K562 (cell line): ENCODE measurements at regions not wholly inside any gene's neighbourhood (a gene's known extent, or its start where the extent isn't known, plus 50 kb on each side); places are given as distances from the start of the nearest gene placed in this dataset.

Experiments used
- ATAC-seq: fragments of 200-7000 bp; cut with Tn5 transposase; 3 replicates; pipeline ENCODE4 v1.9.1; 2020; ENCODE audit warnings: moderate library complexity
- BruUV-seq: library from RNA; stranded (reverse); fragments of 400-500 nt; replicated peaks from 2 replicates; lab custom pipeline; 2021; lab: Mats Ljungman, UMichigan
- CTCF ChIA-PET: fragments of 300-600 bp; formaldehyde crosslinking; extraction: SDS; loops from one replicate; lab custom pipeline; 2021; ENCODE audit warnings: low intra/inter-chr PET ratio; lab: Yijun Ruan, JAX
- POLR2A ChIA-PET: fragments of 300-600, 350-650 bp; sonication (Branson Sonifier 250); formaldehyde crosslinking; extraction: SDS; loops from one replicate; lab custom pipeline; 2021; ENCODE audit warnings: antibody characterized with exemption, inconsistent platforms; lab: Yijun Ruan, JAX
- DNase-seq, 4 experiments: peaks; one replicate each; pipeline versions ENCODE4 v3.0.0 to v3.0.0-alpha.2; 2011 to 2018; ENCODE audit warnings: low spot score in 3 of 4, mixed read lengths in 3 of 4; ENCODE audit errors: extremely low read depth in 1 of 4
- FAIRE-seq: peaks from 2 replicates; lab custom pipeline; 2011; peaks lifted over from hg19 to GRCh38; lab: Jason Lieb, UNC
- H2AFZ ChIP-seq: 2 replicates; pipeline ENCODE4 v1.6.0; 2011; ENCODE audit warnings: low read depth, low read length, control low read depth, inconsistent platforms
- H3K27ac ChIP-seq: fragments of 200-600 bp; 3 replicates; pipeline ENCODE4 v1.8.0; 2011; ENCODE audit warnings: low read depth, mild to moderate bottlenecking, control low read depth, inconsistent platforms, low read length, moderate library complexity, mixed read lengths; ENCODE audit errors: extremely low read depth
- H3K27me3 ChIP-seq, 2 experiments: fragments of 300-600 bp in 1 of 2; 2 replicates in 1 of 2; 3 replicates in 1 of 2; pipeline versions ENCODE4 v1.6.0 to v1.8.0; 2011; ENCODE audit warnings: inconsistent platforms in 2 of 2, low read length in 2 of 2, mild to moderate bottlenecking in 1 of 2, mixed read lengths in 1 of 2, moderate library complexity in 1 of 2; ENCODE audit not compliant: control insufficient read depth in 2 of 2, insufficient read depth in 2 of 2
- H3K36me3 ChIP-seq: fragments of 300-600 bp; 3 replicates; pipeline ENCODE4 v1.8.0; 2011; ENCODE audit warnings: mild to moderate bottlenecking, low read length, inconsistent platforms; ENCODE audit not compliant: control insufficient read depth, insufficient read depth
- H3K4me1 ChIP-seq, 2 experiments: fragments of 200-600 bp in 1 of 2; replicated peaks in 1 of 2; 2 replicates in 1 of 2; 3 replicates in 1 of 2; pipeline versions ENCODE4 v1.5.1 to v1.8.0; 2011; ENCODE audit warnings: inconsistent platforms in 2 of 2, low read length in 2 of 2, mild to moderate bottlenecking in 1 of 2, mixed read lengths in 1 of 2, moderate library complexity in 1 of 2; ENCODE audit not compliant: control insufficient read depth in 2 of 2, insufficient read depth in 2 of 2
- H3K4me2 ChIP-seq: 2 replicates; pipeline ENCODE4 v1.6.1; 2011; ENCODE audit warnings: low read length, control low read depth, inconsistent platforms, mixed read lengths; ENCODE audit not compliant: insufficient read depth
- H3K4me3 ChIP-seq: fragments of 200-600 bp; sonication (generic), shearing (Covaris generic); 2 replicates; pipeline ENCODE4 v1.5.1; 2016; ENCODE audit warnings: control low read depth, inconsistent platforms
- H3K79me2 ChIP-seq: fragments of 200-600 bp; 3 replicates; pipeline ENCODE4 v1.8.0; 2011; ENCODE audit warnings: low read length, inconsistent platforms; ENCODE audit not compliant: control insufficient read depth, insufficient read depth
- H3K9ac ChIP-seq, 2 experiments: 2 replicates each; pipeline versions ENCODE4 v1.6.0 to v1.6.1; 2011; ENCODE audit warnings: low read depth in 2 of 2, low read length in 2 of 2, control low read depth in 1 of 2, inconsistent platforms in 1 of 2, mild to moderate bottlenecking in 1 of 2, mixed read lengths in 1 of 2; ENCODE audit not compliant: insufficient read depth in 1 of 2
- H3K9me1 ChIP-seq: one replicate; pipeline ENCODE4 v1.6.0; 2011; ENCODE audit warnings: inconsistent platforms, mild to moderate bottlenecking, low read length, moderate library complexity; ENCODE audit not compliant: control insufficient read depth, insufficient read depth
- H3K9me3 ChIP-seq: replicated peaks from 2 replicates; pipeline ENCODE4 v1.5.1; 2011; ENCODE audit warnings: low read depth, low read length, inconsistent platforms; ENCODE audit not compliant: control insufficient read depth, insufficient read depth
- H4K20me1 ChIP-seq: replicated peaks from 2 replicates; pipeline ENCODE4 v1.6.1; 2011; ENCODE audit warnings: low read length, inconsistent platforms, mixed read lengths; ENCODE audit not compliant: control insufficient read depth, insufficient read depth
- CTBP1 ChIP-seq: fragments of 450-650 bp; IDR thresholded peaks from 2 replicates; pipeline ENCODE4 v1.6.1; 2016; ENCODE audit warnings: borderline replicate concordance
- EGR1 ChIP-seq: fragments of 450-650 bp; conservative IDR thresholded peaks from 2 replicates; pipeline ENCODE4 v1.6.1; 2017; ENCODE audit warnings: mild to moderate bottlenecking
- FOXK2 ChIP-seq, 2 experiments: fragments of 450-650 bp; IDR thresholded peaks in 1 of 2; conservative IDR thresholded peaks in 1 of 2; 2 replicates each; pipeline ENCODE4 v1.6.1; 2016; ENCODE audit warnings: low read depth in 2 of 2, mild to moderate bottlenecking in 1 of 2
- HDAC1 ChIP-seq, 2 experiments: fragments of 450-650 bp; IDR thresholded peaks; 2 replicates each; pipeline ENCODE4 v1.6.1; 2016 to 2017; ENCODE audit warnings: inconsistent platforms in 1 of 2, mild to moderate bottlenecking in 1 of 2, moderate library complexity in 1 of 2
- HNRNPLL ChIP-seq: fragments of 200-400 bp; formaldehyde crosslinking; IDR thresholded peaks from 2 replicates; pipeline ENCODE4 v1.6.1; 2017; ENCODE audit warnings: low read length, low read depth, mild to moderate bottlenecking; ENCODE audit not compliant: poor library complexity, severe bottlenecking
- JUND ChIP-seq, 2 experiments: IDR thresholded peaks; 2 replicates in 1 of 2; 3 replicates in 1 of 2; pipeline ENCODE4 v1.6.1; 2011; ENCODE audit warnings: borderline replicate concordance in 2 of 2, low read depth in 2 of 2, low read length in 2 of 2, improper control_type of control experiment in 1 of 2, missing biosample characterization in 1 of 2, missing genetic modification characterization in 1 of 2, missing genetic modification reagents in 1 of 2
- LARP7 ChIP-seq: fragments of 450-650 bp; IDR thresholded peaks from 2 replicates; pipeline ENCODE4 v1.6.1; 2016
- MAZ ChIP-seq, 2 experiments: fragments of 450-650 bp in 1 of 2; sonication (generic) in 1 of 2; formaldehyde crosslinking; IDR thresholded peaks in 1 of 2; conservative IDR thresholded peaks in 1 of 2; 2 replicates each; pipeline versions ENCODE4 v1.4.0 to v1.5.0; 2020; ENCODE audit warnings: mild to moderate bottlenecking in 1 of 2, missing genetic modification reagents in 1 of 2
- PHB2 ChIP-seq: fragments of 450-650 bp; IDR thresholded peaks from 2 replicates; pipeline ENCODE4 v1.6.1; 2017; ENCODE audit warnings: low read depth
- PHF21A ChIP-seq: fragments of 450-650 bp; IDR thresholded peaks from 2 replicates; pipeline ENCODE4 v1.6.1; 2017; ENCODE audit warnings: low read depth, borderline replicate concordance
- RAD21 ChIP-seq, 2 experiments: fragments of 250-450 bp in 1 of 2; fragments of 450-650 bp in 1 of 2; sonication (Bioruptor Pico) in 1 of 2; formaldehyde crosslinking in 1 of 2; IDR thresholded peaks in 1 of 2; conservative IDR thresholded peaks in 1 of 2; 2 replicates each; pipeline versions ENCODE4 v1.4.0 to v1.8.0; 2020 to 2022; ENCODE audit warnings: mild to moderate bottlenecking in 2 of 2, moderate library complexity in 1 of 2
- RCOR1 ChIP-seq, 2 experiments: IDR thresholded peaks; 2 replicates each; pipeline ENCODE4 v1.6.1; 2012; ENCODE audit warnings: low read depth in 2 of 2, low read length in 2 of 2, borderline replicate concordance in 1 of 2, improper control_type of control experiment in 1 of 2
- SETDB1 ChIP-seq: IDR thresholded peaks from one replicate; pipeline ENCODE4 v1.6.1; 2012; ENCODE audit warnings: low read length, control low read depth, inconsistent platforms
- ZNF282 ChIP-seq: sonication (generic); formaldehyde crosslinking; IDR thresholded peaks from 2 replicates; pipeline ENCODE4 v1.8.1; 2023; ENCODE audit warnings: missing genetic modification reagents
- ZNF507 ChIP-seq: conservative IDR thresholded peaks from 2 replicates; pipeline ENCODE4 v1.6.1; 2017; ENCODE audit warnings: missing genetic modification characterization, missing compliant biosample characterization
- ZNF561 ChIP-seq: fragments of 450-650 bp; formaldehyde crosslinking; conservative IDR thresholded peaks from 2 replicates; pipeline ENCODE4 v1.4.0; 2020; ENCODE audit warnings: mild to moderate bottlenecking, moderate library complexity
- WGBS: fragments of 100-300 bp; shearing (Covaris generic); methylation state at CpG from one replicate; pipeline ENCODE4 v1.1.6; 2016; ENCODE audit warnings: low coverage, mixed read lengths; ENCODE audit not compliant: insufficient coverage; ENCODE audit errors: missing lambda C conversion rate; 5-methylcytosine and 5-hydroxymethylcytosine counted together
- in situ Hi-C: fragments of 300-500 bp; cut with MboI; formaldehyde crosslinking; loops from 4 replicates; pipeline ENCODE4 v1.15.0; 2018; ENCODE audit warnings: inconsistent platforms, mixed read lengths
- intact Hi-C: fragments of 100-400 bp; cut with micrococcal nuclease; formaldehyde crosslinking; loops from 2 replicates; pipeline ENCODE4 v1.14.2; 2022
- TF ChIP-seq, protein P1 (sequence below), 2 experiments: fragments of 450-650 bp; conservative IDR thresholded peaks; 2 replicates each; pipeline ENCODE4 v1.6.1; 2017; ENCODE audit warnings: mild to moderate bottlenecking in 2 of 2, moderate library complexity in 2 of 2

DNA sequence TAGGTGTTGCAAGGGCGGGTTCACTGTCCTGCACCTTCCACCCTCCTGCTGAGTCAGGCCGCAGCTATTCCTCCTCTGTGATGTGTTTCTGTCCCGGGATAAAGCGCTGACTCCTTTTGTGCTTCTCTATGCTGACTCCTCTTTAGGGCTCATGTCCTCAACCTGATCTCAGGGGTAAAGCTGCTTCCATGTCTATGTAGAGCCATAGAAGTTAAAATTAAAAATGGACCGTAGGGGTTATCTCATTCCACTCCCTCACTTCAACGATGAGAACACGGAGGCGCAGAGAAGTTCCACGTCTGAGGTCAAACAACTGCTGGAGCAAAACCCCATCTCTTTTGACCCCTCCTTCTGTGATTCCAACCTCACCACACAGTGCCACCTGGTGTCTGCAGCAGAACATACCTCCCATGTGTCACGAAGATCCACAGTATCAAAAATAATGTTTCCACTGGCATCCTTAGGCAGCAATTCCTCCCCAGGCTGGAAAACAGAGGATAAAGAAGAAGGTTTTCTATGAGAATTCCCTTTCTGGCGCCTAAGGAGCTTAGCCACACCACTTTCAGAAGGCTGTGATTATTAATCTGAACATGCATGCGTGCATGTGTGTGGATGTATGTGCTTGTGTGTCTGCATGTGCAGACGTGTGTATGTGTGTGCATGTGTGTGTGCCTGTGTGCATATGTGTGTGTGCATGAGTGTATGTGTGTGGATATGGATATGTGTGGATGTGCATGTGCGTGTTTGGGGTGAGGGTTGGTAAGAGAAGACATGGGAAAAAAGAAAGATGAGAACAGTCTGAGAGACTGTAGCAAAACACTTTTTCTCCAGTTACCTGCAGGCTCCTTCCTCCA is 81.2 kb upstream of the UCN3 start:
- DNase-seq = peak; percentile 47 to 81 (median 62)
- no peaks in the 10 kb centered on the region for H3K27me3 ChIP-seq
- no peak overlapping the region for H3K4me3 ChIP-seq
- ATAC-seq = peak; percentile 95
- no peak overlapping the region; a peak in 1 of 4 replicates for H3K9ac ChIP-seq
- no peaks in the 10 kb centered on the region for H3K79me2 ChIP-seq
- no TSS peak for BruUV-seq
- no peaks in the 10 kb centered on the region for H3K9me1 ChIP-seq
- in situ Hi-C loops (loop anchor here (5.0 to 10.0 kb wide), 2 partner anchors 301 to 439 kb away; no protein-coding TSS in a partner anchor), intact Hi-C loops (loop anchor here (1.0 to 5.0 kb wide), 3 partner anchors 301 to 468 kb away; no protein-coding TSS in a partner anchor)
- H3K9me3 ChIP-seq = peaks cover 6% of the 10 kb centered on the region; the same call in 1 of the 2 replicates
- CTCF ChIA-PET = interaction anchor here (0.7 to 1.5 kb wide), 3 partner anchors 303 to 468 kb away, joined by 3 to 12 read pairs (median 4); no protein-coding TSS in a partner anchor
- no peaks in the 10 kb centered on the region for H3K36me3 ChIP-seq
- peak overlapping the region; percentile 90 for H2AFZ ChIP-seq
- no peaks in the 10 kb centered on the region for H4K20me1 ChIP-seq
- 31% methylated on average over 13 of the region's 14 CpGs for WGBS
- peak; percentile 91 for FAIRE-seq
- peak overlapping the region; percentile 39; the same call in 1 of the 2 replicates for H3K4me2 ChIP-seq
- H3K4me1 ChIP-seq = peaks cover 2 to 17% of the 10 kb centered on the region in 2 experiments; a peak in 4 of 5 replicates
- POLR2A ChIA-PET = interaction anchor here (0.6 kb wide), 1 partner anchor 31 kb away, joined by 4 read pairs; no protein-coding TSS in a partner anchor
- peak overlapping the region; percentile 89 for H3K27ac ChIP-seq
- TF ChIP-seq CTBP1 (peak; percentile 17; the same call in 1 of the 2 replicates), LARP7 (peak; percentile 72; the same call in 1 of the 2 replicates), PHB2 (0 out of 2 replicates have a peak, but pooled peaks have one; percentile 23), JUND (IDR thresholded peaks at IDR 0.05; ENCODE audit: borderline replicate concordance, low read depth, low read length) (peak; percentile 29; the same call in 1 of the 2 replicates), JUND (tag; IDR thresholded peaks at IDR 0.05; ENCODE audit: borderline replicate concordance, low read depth, low read length) (no peak), ZNF282 (CRISPR knock-in tag) (no peak), HDAC1 (IDR thresholded peaks at IDR 0.05) (peak in 1 of 2 experiments; percentile 22; a peak in 1 of 4 replicates), MAZ (CRISPR knock-in tag; conservative IDR thresholded peaks at IDR 0.05 in 1 of 2, IDR thresholded peaks at IDR 0.05 in 1 of 2) (peak in 1 of 2 experiments; percentile 71; a peak in 2 of 4 replicates), ZNF561 (CRISPR knock-in tag) (no peak), RAD21 (CRISPR knock-in tag; conservative IDR thresholded peaks at IDR 0.05 in 1 of 2, IDR thresholded peaks at IDR 0.05 in 1 of 2) (peak; percentile 66 to 84), PHF21A (no peak), SETDB1 (no peak), RCOR1 (IDR thresholded peaks at IDR 0.05; ENCODE audit: borderline replicate concordance in 1 of 2, low read depth in 2 of 2, low read length in 2 of 2) (peak in 1 of 2 experiments; percentile 32; a peak in 1 of 4 replicates), EGR1 (no peak), FOXK2 (conservative IDR thresholded peaks at IDR 0.05 in 1 of 2, IDR thresholded peaks at IDR 0.05 in 1 of 2; ENCODE audit: low read depth in 2 of 2) (no peak), HNRNPLL (no peak), ZNF507 (tag) (no peak)
- TF ChIP-seq, protein P1, sequence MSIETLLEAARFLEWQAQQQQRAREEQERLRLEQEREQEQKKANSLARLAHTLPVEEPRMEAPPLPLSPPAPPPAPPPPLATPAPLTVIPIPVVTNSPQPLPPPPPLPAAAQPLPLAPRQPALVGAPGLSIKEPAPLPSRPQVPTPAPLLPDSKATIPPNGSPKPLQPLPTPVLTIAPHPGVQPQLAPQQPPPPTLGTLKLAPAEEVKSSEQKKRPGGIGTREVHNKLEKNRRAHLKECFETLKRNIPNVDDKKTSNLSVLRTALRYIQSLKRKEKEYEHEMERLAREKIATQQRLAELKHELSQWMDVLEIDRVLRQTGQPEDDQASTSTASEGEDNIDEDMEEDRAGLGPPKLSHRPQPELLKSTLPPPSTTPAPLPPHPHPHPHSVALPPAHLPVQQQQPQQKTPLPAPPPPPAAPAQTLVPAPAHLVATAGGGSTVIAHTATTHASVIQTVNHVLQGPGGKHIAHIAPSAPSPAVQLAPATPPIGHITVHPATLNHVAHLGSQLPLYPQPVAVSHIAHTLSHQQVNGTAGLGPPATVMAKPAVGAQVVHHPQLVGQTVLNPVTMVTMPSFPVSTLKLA (conservative IDR thresholded peaks at IDR 0.05) = peak in 1 of 2 experiments; percentile 29; a peak in 1 of 4 replicates
